B cell (primary cell): ENCODE measurements at regions not wholly inside any gene's neighbourhood (a gene's known extent, or its start where the extent isn't known, plus 50 kb on each side); places are given as distances from the start of the nearest gene placed in this dataset.

Source experiments
- ATAC-seq: fragments of 200-7000 bp; cut with Tn5 transposase; one replicate; pipeline ENCODE4 v1.10.0; 2021; ENCODE audit warnings: low read depth, mild to moderate bottlenecking, moderate number of reproducible peaks, moderate library complexity
- CTCF ChIA-PET: fragments of 350-600 bp; sonication (Branson Sonifier 250); formaldehyde crosslinking; loops from one replicate; lab custom pipeline; 2021; ENCODE audit warnings: antibody characterized with exemption, inconsistent platforms; lab: Charles Lee
- POLR2A ChIA-PET: fragments of 350-600 bp; sonication (Branson Sonifier 250); formaldehyde crosslinking; loops from one replicate; lab custom pipeline; 2021; ENCODE audit warnings: antibody characterized with exemption; lab: Charles Lee
- DNase-seq: peaks from one replicate; pipeline ENCODE4 v3.0.0; 2013
- H2AFZ ChIP-seq: 2 replicates; pipeline ENCODE4 v1.6.1; 2012; ENCODE audit warnings: mild to moderate bottlenecking, low read depth, low read length; ENCODE audit not compliant: insufficient read depth, poor library complexity, severe bottlenecking
- H3K27ac ChIP-seq, 2 donors: 1 replicate in 1 of 2; 2 replicates in 1 of 2; pipeline ENCODE4 v1.5.1; 2012 to 2013; ENCODE audit warnings: low read length in 2 of 2, mild to moderate bottlenecking in 2 of 2, moderate library complexity in 1 of 2
- H3K27me3 ChIP-seq, 4 experiments: fragments of 200-600 bp in 1 of 4; sonication (generic) in 1 of 4; replicated peaks in 1 of 4; 1 replicate in 2 of 4; 2 replicates in 2 of 4; pipeline versions ENCODE4 v1.6.1 to v1.7.0; 2013 to 2016; ENCODE audit warnings: low read length in 3 of 4, mild to moderate bottlenecking in 2 of 4, mixed read lengths in 1 of 4, moderate library complexity in 1 of 4; ENCODE audit not compliant: insufficient read depth in 4 of 4, control insufficient read depth in 3 of 4; ENCODE audit errors: control extremely low read depth in 1 of 4
- H3K36me3 ChIP-seq, 2 experiments: replicated peaks in 1 of 2; 1 replicate in 1 of 2; 2 replicates in 1 of 2; pipeline versions ENCODE4 v1.6.1 to v1.7.1; 2013; ENCODE audit warnings: low read length in 1 of 2; ENCODE audit not compliant: insufficient read depth in 2 of 2, control insufficient read depth in 1 of 2; ENCODE audit errors: control extremely low read depth in 1 of 2, extremely low read depth in 1 of 2
- H3K4me1 ChIP-seq, 2 donors: fragments of 200-600 bp in 1 of 2; sonication (generic) in 1 of 2; 1 replicate in 1 of 2; 2 replicates in 1 of 2; pipeline versions ENCODE4 v1.5.1 to v1.6.1; 2013 to 2017; ENCODE audit warnings: low read length in 2 of 2; ENCODE audit not compliant: control insufficient read depth in 2 of 2, insufficient read depth in 2 of 2
- H3K4me2 ChIP-seq: replicated peaks from 2 replicates; pipeline ENCODE3; 2012; ENCODE audit warnings: mild to moderate bottlenecking, low read depth, low read length; ENCODE audit not compliant: poor library complexity, severe bottlenecking
- H3K4me3 ChIP-seq, 5 experiments: fragments of 200-600 bp in 1 of 5; sonication (generic) in 1 of 5; 1 replicate in 3 of 5; 2 replicates in 2 of 5; pipeline versions ENCODE4 v1.5.1 to v1.7.0; 2011 to 2016; ENCODE audit warnings: low read length in 4 of 5, mild to moderate bottlenecking in 4 of 5, low read depth in 2 of 5, control low read depth in 1 of 5, moderate library complexity in 1 of 5; ENCODE audit not compliant: insufficient read depth in 1 of 5; ENCODE audit errors: control extremely low read depth in 1 of 5, extremely low read depth in 1 of 5
- H3K79me2 ChIP-seq: fragments of 200-600 bp; sonication (generic); one replicate; pipeline ENCODE4 v1.6.0; 2016; ENCODE audit warnings: low read length; ENCODE audit not compliant: control insufficient read depth, insufficient read depth
- H3K9ac ChIP-seq: fragments of 200-600 bp; sonication (generic); 2 replicates; pipeline ENCODE4 v1.6.1; 2017; ENCODE audit warnings: mild to moderate bottlenecking, low read length, moderate library complexity
- H3K9me3 ChIP-seq, 3 donors: one replicate each; pipeline versions ENCODE4 v1.6.1 to v1.7.1; 2013; ENCODE audit warnings: low read length in 2 of 3; ENCODE audit not compliant: control insufficient read depth in 2 of 3, insufficient read depth in 1 of 3; ENCODE audit errors: control extremely low read depth in 1 of 3
- H4K20me1 ChIP-seq: 2 replicates; pipeline ENCODE4 v1.6.0; 2012; ENCODE audit warnings: mild to moderate bottlenecking, low read length; ENCODE audit not compliant: insufficient read depth, control insufficient read depth, poor library complexity, severe bottlenecking
- H3K27ac Mint-ChIP-seq: one replicate; pipeline ENCODE4 v1.8.0; 2021; ENCODE audit warnings: mixed read lengths
- H3K27me3 Mint-ChIP-seq: one replicate; pipeline ENCODE4 v1.8.0; 2021; ENCODE audit warnings: mixed read lengths
- H3K4me1 Mint-ChIP-seq: one replicate; pipeline ENCODE4 v1.8.0; 2021; ENCODE audit warnings: mixed read lengths
- H3K4me3 Mint-ChIP-seq: one replicate; pipeline ENCODE4 v1.8.0; 2021; ENCODE audit warnings: mixed read lengths
- H3K9me3 Mint-ChIP-seq: one replicate; pipeline ENCODE4 v1.8.0; 2022; ENCODE audit warnings: mixed read lengths; ENCODE audit not compliant: insufficient read depth
- CTCF ChIP-seq: fragments of 200-600 bp; IDR thresholded peaks from one replicate; pipeline ENCODE4 v1.8.0; 2022; ENCODE audit warnings: antibody characterized with exemption, mild to moderate bottlenecking
- EZH2 ChIP-seq: IDR thresholded peaks from 2 replicates; pipeline ENCODE4 v1.6.1; 2012; ENCODE audit warnings: borderline replicate concordance, low read depth, mild to moderate bottlenecking, moderate library complexity, low read length; ENCODE audit not compliant: insufficient read depth, poor library complexity, severe bottlenecking
- WGBS: methylation state at CpG from one replicate; pipeline ENCODE4 v1.1.5; 2013; ENCODE audit warnings: missing lambda C conversion rate; ENCODE audit not compliant: insufficient coverage; 5-methylcytosine and 5-hydroxymethylcytosine counted together
- intact Hi-C: fragments of 100-400 bp; cut with micrococcal nuclease; formaldehyde crosslinking; loops from one replicate; pipeline ENCODE4 v1.10.0; 2022

GRCh38 chr1:157418231-157418630 lies 134.1 kb downstream of the FCRL5 start:
- Mint-ChIP-seq H3K9me3 (no peaks in the 10 kb centered on the region), H3K27ac (no peak overlapping the region), H3K4me3 (no peak overlapping the region), H3K27me3 (peaks cover 36% of the 10 kb centered on the region), H3K4me1 (no peaks in the 10 kb centered on the region)
- CTCF ChIA-PET = no interaction called here
- Histone ChIP-seq H2AFZ (no peak overlapping the region), H3K27ac (no peak overlapping the region), H3K4me2 (no peak overlapping the region), H3K4me3 (no peak overlapping the region), H3K4me1 (no peaks in the 10 kb centered on the region), H3K27me3 (peaks cover 0 to 20% (median 4%) of the 10 kb centered on the region in 4 experiments), H3K9me3 (no peaks in the 10 kb centered on the region), H3K36me3 (no peaks in the 10 kb centered on the region), H4K20me1 (no peaks in the 10 kb centered on the region), H3K79me2 (no peaks in the 10 kb centered on the region), H3K9ac (no peak overlapping the region)
- ATAC-seq (no peak), DNase-seq (no peak)
- POLR2A ChIA-PET = no interaction called here
- intact Hi-C loops = no loop called here
- TF ChIP-seq CTCF = no peak
- TF ChIP-seq EZH2 = no peak
- no CpG with 5 or more reads among the region's 1 CpG for WGBS

- TF ChIP-seq CTCF (no peak), EZH2 (no peak)
- no peak overlapping the region for H3K4me2 ChIP-seq
- no peaks in the 10 kb centered on the region for H3K9me3 ChIP-seq
- ATAC-seq = no peak
- Mint-ChIP-seq H3K27ac (no peak overlapping the region), H3K27me3 (peaks cover 41% of the 10 kb centered on the region), H3K4me1 (no peaks in the 10 kb centered on the region), H3K4me3 (no peak overlapping the region), H3K9me3 (no peaks in the 10 kb centered on the region)
- no peaks in the 10 kb centered on the region for H4K20me1 ChIP-seq
- 83% methylated on average over 5 of the region's 5 CpGs for WGBS
- intact Hi-C loops = no loop called here
- H2AFZ ChIP-seq = no peak overlapping the region
- peaks cover 0 to 20% (median 4%) of the 10 kb centered on the region in 4 experiments for H3K27me3 ChIP-seq
- no peaks in the 10 kb centered on the region for H3K79me2 ChIP-seq
- H3K36me3 ChIP-seq = no peaks in the 10 kb centered on the region
- H3K4me1 ChIP-seq = no peaks in the 10 kb centered on the region
- no peak overlapping the region for H3K27ac ChIP-seq
- no peak overlapping the region for H3K9ac ChIP-seq
- no peak overlapping the region for H3K4me3 ChIP-seq
- DNase-seq = no peak
- ChIA-PET POLR2A (no interaction called here), CTCF (no interaction called here)
These were observed 136.7 kb downstream of the FCRL5 start for GRCh38 chr1:157415661-157416060.
